ENCODE measurements at regions not wholly inside any gene's neighbourhood (a gene's known extent, or its start where the extent isn't known, plus 50 kb on each side); places are given as distances from the start of the nearest gene placed in this dataset.

DNA sequence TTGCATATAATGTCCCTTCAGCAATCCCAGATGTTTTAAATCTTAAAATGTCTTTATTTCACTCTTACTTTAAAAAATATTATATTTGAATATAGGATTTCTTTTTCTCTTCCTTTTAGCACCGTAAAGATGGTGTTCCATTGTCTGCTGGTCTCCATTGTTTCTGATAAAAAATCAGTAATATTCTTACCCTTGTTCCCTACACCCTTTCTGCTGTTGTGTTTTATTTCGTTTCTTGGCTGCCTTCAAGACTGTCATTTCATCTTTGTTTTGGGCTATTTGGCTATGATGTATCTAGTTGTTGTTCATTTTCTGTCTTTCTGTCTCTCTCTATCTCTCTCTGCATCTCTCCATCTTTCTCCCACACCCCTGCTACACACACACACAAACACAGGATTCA lies 197.9 kb downstream of the IRX2 start:
- H3K4me3 Mint-ChIP-seq = no peak overlapping the region
- CTCF ChIA-PET = no interaction called here
- peaks cover 24% of the 10 kb centered on the region for H3K9me3 Mint-ChIP-seq (ENCODE audit: insufficient read depth)
- no peaks in the 10 kb centered on the region for H3K4me1 Mint-ChIP-seq (ENCODE audit: low read depth)
- no peak overlapping the region for H3K27ac Mint-ChIP-seq
- ATAC-seq (no peak), DNase-seq (no peak)
- H3K27me3 Mint-ChIP-seq (ENCODE audit: low read depth) = no peaks in the 10 kb centered on the region
- POLR2A ChIA-PET = no interaction called here
- no peaks in the 10 kb centered on the region for H3K36me3 Mint-ChIP-seq (ENCODE audit: low read depth)

DNA sequence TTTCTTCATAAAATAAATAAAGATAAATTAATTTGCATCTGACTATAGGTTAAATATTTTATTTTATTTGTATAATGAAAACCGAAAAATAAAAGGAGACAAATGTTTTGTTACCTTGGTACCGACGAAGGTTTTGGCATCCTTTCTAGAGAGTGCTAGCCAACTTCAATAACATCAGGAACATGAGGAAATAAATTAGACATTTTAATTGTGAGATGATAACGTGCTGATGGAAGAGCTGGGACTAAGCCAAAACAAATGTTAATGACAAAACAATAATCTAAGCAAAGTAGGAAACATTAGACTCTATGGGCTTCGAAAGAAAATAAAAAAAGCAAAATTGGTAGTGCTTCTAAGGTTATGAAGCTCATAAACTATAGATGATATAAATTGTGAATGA lies 201.0 kb downstream of the IRX2 start:
- Mint-ChIP-seq H3K27me3 (ENCODE audit: low read depth) (no peaks in the 10 kb centered on the region), H3K4me3 (no peak overlapping the region), H3K36me3 (ENCODE audit: low read depth) (no peaks in the 10 kb centered on the region), H3K27ac (no peak overlapping the region), H3K9me3 (ENCODE audit: insufficient read depth) (peaks cover 20% of the 10 kb centered on the region), H3K4me1 (ENCODE audit: low read depth) (no peaks in the 10 kb centered on the region)
- ATAC-seq = no peak
- ChIA-PET POLR2A (no interaction called here), CTCF (no interaction called here)
- no peak for DNase-seq

DNA sequence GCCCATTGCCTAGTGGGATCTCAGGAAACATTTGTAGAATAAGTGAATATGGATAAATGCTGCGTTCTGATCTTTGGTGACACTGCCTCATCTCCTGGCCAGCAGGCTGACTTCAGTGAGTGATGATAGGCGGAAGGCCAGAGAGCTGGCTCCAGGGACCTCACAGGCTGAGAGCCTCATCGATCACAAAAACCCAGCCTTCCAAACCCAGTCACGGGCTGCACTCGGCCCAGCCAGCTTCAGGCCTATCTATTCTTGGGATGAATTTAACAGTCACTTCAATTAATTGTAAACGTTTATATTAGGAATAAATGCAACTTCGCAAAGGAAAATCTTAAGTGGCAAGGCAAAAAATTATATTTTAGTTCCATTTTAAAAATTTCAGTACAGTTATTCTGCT lies 201.6 kb downstream of the IRX2 start:
- H3K4me1 Mint-ChIP-seq (ENCODE audit: low read depth) = no peaks in the 10 kb centered on the region

DNA sequence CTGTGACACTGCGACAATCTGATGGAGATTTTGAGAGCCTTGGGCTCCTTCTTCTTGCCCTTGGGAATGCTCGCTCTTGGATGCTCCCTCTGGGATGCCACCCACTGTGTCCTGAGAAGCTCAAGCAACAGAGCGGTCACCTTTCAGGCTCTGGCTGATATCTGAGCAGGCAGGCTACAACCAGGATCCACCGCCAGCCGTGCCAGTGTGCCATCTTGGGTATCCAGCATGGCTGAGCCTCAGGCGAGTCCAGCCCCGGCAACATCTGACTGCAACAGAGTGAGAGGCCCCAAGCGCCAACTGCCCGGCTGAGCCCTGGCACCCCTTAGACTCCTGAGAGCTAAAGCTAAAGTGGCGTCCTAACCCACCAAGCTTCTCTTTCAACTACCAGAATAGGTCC lies 202.1 kb downstream of the IRX2 start:
- Mint-ChIP-seq H3K27me3 (ENCODE audit: low read depth) (no peaks in the 10 kb centered on the region), H3K27ac (no peak overlapping the region), H3K4me1 (ENCODE audit: low read depth) (no peaks in the 10 kb centered on the region), H3K9me3 (ENCODE audit: insufficient read depth) (peaks cover 9% of the 10 kb centered on the region), H3K4me3 (no peak overlapping the region), H3K36me3 (ENCODE audit: low read depth) (no peaks in the 10 kb centered on the region)
- ChIA-PET CTCF (no interaction called here), POLR2A (no interaction called here)
- no peak for ATAC-seq
- no peak for DNase-seq

More for the DNA sequence above, 201.6 kb downstream of the IRX2 start:
- Mint-ChIP-seq H3K36me3 (ENCODE audit: low read depth) (no peaks in the 10 kb centered on the region), H3K9me3 (ENCODE audit: insufficient read depth) (peaks cover 14% of the 10 kb centered on the region), H3K27me3 (ENCODE audit: low read depth) (no peaks in the 10 kb centered on the region), H3K27ac (no peak overlapping the region), H3K4me3 (no peak overlapping the region)
- CTCF ChIA-PET = no interaction called here
- DNase-seq (no peak), ATAC-seq (no peak)
- POLR2A ChIA-PET = no interaction called here

DNA sequence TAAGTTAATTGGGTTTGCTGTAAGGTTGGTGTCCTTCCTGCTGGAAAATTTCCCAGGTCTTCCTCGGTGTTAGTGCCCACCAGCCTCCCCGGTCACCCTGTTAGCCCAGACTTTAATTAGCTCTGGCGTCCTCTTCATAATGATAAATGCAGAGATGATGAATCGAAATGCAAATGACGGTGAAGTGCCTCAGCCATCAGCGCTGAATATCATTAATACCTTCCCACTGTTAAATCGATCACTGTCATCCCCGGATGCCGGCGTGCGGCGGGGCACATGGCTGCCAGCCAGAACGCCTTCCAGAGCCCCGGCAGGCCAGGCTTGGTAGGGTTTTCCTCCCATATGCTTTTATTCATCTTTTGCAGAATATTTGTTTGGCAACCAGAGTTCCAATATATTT lies 204.5 kb downstream of the IRX2 start:
- ATAC-seq (no peak), DNase-seq (no peak)
- no peak overlapping the region for H3K4me3 Mint-ChIP-seq
- no peaks in the 10 kb centered on the region for H3K36me3 Mint-ChIP-seq (ENCODE audit: low read depth)
- POLR2A ChIA-PET = no interaction called here
- CTCF ChIA-PET = no interaction called here
- no peaks in the 10 kb centered on the region for H3K4me1 Mint-ChIP-seq (ENCODE audit: low read depth)
- H3K9me3 Mint-ChIP-seq (ENCODE audit: insufficient read depth) = no peaks in the 10 kb centered on the region
- no peak overlapping the region for H3K27ac Mint-ChIP-seq
- no peaks in the 10 kb centered on the region for H3K27me3 Mint-ChIP-seq (ENCODE audit: low read depth)

DNA sequence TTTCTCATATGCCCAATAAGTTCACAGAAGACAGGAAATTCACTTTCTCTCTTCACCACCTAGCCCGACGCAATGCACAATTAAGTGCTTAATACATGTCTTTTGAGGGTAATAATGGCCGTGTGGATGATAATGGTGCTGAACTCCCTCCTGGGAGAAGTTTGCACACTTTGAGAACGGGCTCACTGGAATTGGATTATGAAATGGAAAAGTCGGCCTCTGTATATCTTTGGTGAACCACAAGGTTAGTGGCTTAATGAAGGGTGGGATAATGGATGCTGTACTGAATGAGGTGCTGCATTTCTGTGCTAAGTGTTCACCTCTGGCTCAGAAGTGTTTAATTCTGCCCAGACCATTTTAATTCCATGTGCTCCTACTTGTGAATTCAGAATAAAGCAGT lies 207.5 kb downstream of the IRX2 start:
- ChIA-PET POLR2A (no interaction called here), CTCF (no interaction called here)
- DNase-seq (no peak), ATAC-seq (no peak)
- no peak overlapping the region for H3K27ac Mint-ChIP-seq
- no peaks in the 10 kb centered on the region for H3K36me3 Mint-ChIP-seq (ENCODE audit: low read depth)
- no peaks in the 10 kb centered on the region for H3K27me3 Mint-ChIP-seq (ENCODE audit: low read depth)
- H3K4me1 Mint-ChIP-seq (ENCODE audit: low read depth) = no peaks in the 10 kb centered on the region
- H3K4me3 Mint-ChIP-seq = no peak overlapping the region
- no peaks in the 10 kb centered on the region for H3K9me3 Mint-ChIP-seq (ENCODE audit: insufficient read depth)

DNA sequence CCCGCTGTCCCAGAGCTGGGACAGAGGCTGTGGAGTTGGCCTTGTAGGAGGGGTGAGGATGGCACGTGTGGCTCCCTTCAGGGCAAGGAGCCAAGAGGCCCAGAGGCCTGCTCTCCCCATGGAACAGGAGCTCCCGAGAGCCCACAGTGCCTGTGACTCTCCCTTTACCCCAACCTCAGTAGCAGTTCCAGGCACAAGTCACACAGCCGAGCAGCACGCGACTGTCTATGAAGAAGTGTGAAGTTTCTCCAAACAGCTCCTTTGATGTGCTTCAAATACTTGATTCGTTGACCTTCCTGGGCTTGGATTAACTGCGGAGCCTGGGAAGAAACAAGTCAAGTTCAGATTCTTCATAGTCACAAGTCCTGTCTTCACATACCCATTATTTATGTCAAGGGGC lies 208.7 kb downstream of the IRX2 start:
- ATAC-seq (no peak), DNase-seq (no peak)
- Mint-ChIP-seq H3K9me3 (ENCODE audit: insufficient read depth) (no peaks in the 10 kb centered on the region), H3K27me3 (ENCODE audit: low read depth) (no peaks in the 10 kb centered on the region), H3K4me3 (no peak overlapping the region), H3K36me3 (ENCODE audit: low read depth) (no peaks in the 10 kb centered on the region), H3K27ac (no peak overlapping the region), H3K4me1 (ENCODE audit: low read depth) (no peaks in the 10 kb centered on the region)
- POLR2A ChIA-PET = no interaction called here
- CTCF ChIA-PET = no interaction called here

DNA sequence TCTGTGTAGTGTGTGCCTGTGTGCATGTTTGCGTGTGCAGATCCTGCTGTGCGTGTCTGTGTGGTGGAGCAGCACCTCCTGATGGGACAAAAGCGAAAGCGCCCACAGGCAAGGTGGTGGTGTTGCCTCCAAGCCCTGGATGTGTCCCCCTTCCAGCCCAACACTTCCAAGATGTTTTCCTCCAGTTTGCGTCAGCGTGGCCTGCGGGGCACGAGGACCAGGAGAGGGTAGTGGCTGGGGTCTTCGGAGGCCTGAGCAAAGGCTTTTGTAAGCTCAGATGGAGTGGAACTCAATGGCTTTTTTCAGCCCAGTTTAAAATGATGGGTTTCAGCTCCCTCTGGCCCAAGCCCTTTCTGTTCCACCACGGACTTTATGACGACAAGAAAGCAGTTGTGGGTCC lies 209.5 kb downstream of the IRX2 start:
- Mint-ChIP-seq H3K27ac (no peak overlapping the region), H3K4me1 (ENCODE audit: low read depth) (no peaks in the 10 kb centered on the region), H3K36me3 (ENCODE audit: low read depth) (no peaks in the 10 kb centered on the region), H3K27me3 (ENCODE audit: low read depth) (peaks cover 2% of the 10 kb centered on the region), H3K4me3 (no peak overlapping the region), H3K9me3 (ENCODE audit: insufficient read depth) (no peaks in the 10 kb centered on the region)
- ChIA-PET POLR2A (no interaction called here), CTCF (no interaction called here)
- no peak for ATAC-seq
- no peak for DNase-seq

DNA sequence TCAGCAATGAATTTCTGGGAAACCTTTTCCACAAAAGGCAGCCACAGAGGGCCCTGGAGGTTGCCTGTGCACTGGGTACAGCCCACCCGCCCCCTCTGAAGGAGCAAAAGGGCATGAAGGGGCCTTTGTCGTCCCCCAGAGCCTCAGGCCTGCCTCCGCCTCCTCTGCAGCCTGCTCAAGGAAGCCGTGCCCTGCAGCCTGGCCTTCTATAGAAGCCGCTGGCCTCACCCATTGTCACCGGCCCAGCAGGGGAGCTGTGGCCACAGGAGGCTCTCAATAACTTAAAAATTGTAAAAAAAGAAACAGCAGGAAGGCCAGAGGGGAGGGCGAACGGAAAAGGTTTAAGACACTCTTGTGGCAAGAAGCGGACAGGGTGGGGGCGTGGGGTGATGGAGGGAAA lies 213.3 kb downstream of the IRX2 start:
- ATAC-seq = no peak

DNA sequence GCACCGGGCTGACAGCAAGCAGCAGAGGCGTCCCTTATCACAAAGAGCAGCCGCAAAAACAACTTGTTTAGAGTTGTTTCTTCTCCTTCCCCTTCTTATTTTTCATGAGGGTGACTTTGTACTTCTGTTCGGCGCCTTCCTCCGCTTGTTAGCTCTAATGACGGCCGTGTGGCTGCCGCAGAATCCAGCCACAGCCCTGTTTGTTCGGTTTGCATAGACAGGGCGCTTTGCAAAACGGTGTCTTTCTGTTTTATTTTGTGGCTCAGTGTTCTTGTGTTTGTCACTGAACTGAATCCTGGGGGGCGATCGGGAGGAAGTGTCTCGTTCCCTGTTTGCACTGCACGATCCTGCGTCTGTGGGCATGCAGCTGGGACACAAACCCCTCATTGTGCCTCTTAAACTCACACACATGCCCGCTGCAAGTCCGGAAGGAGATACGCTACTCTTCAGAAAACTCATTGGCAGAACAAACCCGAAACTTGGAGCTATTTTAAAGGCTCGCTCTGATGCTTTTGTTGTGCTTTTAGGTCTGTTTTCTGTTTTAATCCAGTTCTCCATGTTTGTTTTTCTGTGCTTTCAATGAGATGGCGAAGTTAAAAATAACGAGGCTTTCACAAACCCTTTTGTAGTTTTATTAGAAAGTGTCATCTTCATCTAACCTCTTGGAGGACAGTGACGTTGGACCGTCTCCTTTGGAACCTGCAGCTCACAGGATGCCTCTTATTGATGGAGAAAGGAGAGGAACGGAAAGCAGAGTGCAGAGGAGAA lies 213.9 kb downstream of the IRX2 start:
- ATAC-seq = no peak
- H3K4me3 Mint-ChIP-seq = no peak overlapping the region
- no peaks in the 10 kb centered on the region for H3K9me3 Mint-ChIP-seq (ENCODE audit: insufficient read depth)
- no peaks in the 10 kb centered on the region for H3K36me3 Mint-ChIP-seq (ENCODE audit: low read depth)
- no peak overlapping the region for H3K27ac Mint-ChIP-seq
- CTCF ChIA-PET = no interaction called here
- no peak for DNase-seq
- peaks cover 2% of the 10 kb centered on the region for H3K27me3 Mint-ChIP-seq (ENCODE audit: low read depth)
- no peaks in the 10 kb centered on the region for H3K4me1 Mint-ChIP-seq (ENCODE audit: low read depth)
- POLR2A ChIA-PET = no interaction called here

More for the DNA sequence above, 213.3 kb downstream of the IRX2 start:
- POLR2A ChIA-PET = no interaction called here
- no peaks in the 10 kb centered on the region for H3K4me1 Mint-ChIP-seq (ENCODE audit: low read depth)
- H3K36me3 Mint-ChIP-seq (ENCODE audit: low read depth) = no peaks in the 10 kb centered on the region
- H3K9me3 Mint-ChIP-seq (ENCODE audit: insufficient read depth) = no peaks in the 10 kb centered on the region
- CTCF ChIA-PET = no interaction called here
- DNase-seq = no peak
- H3K4me3 Mint-ChIP-seq = no peak overlapping the region
- H3K27ac Mint-ChIP-seq = no peak overlapping the region
- peaks cover 2% of the 10 kb centered on the region for H3K27me3 Mint-ChIP-seq (ENCODE audit: low read depth)

DNA sequence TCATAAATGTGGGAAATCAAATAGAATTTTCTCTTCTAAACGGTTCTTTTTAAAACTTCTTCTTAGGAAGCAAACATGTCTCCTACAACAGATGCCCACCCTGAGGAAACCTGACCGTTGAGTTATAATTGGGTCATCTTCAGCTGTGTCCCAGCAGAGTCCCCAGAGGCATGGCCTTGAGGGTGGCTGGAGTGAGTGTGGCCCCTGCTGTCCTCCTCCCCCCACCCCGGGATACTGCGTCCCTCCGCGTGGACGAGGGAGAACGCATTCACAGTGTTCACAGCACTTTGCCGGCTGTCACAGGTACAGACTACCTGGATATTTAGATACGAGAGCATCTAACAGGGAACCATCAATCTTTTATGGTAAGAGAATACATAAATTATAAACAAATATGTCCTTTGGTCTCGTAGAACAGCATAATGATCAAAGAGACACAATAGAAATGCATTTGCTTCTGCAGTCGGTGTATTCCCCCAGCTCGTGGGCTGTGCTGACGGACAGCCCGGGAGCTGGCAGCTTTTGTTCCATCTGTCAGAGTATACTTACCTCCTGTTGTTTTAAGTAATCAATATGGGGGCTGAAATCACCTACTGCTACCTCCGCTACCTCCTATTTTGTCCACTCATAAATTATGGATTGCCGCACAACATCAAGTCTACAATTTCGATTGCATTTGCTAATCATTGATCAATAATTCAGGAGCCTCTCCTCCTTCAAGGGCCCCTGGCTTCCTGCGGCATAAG lies 214.7 kb downstream of the IRX2 start:
- Mint-ChIP-seq H3K4me1 (ENCODE audit: low read depth) (no peaks in the 10 kb centered on the region), H3K27me3 (ENCODE audit: low read depth) (peaks cover 2% of the 10 kb centered on the region), H3K9me3 (ENCODE audit: insufficient read depth) (no peaks in the 10 kb centered on the region), H3K4me3 (no peak overlapping the region), H3K27ac (no peak overlapping the region), H3K36me3 (ENCODE audit: low read depth) (no peaks in the 10 kb centered on the region)
- CTCF ChIA-PET = no interaction called here
- ATAC-seq (no peak), DNase-seq (no peak)
- POLR2A ChIA-PET = no interaction called here

DNA sequence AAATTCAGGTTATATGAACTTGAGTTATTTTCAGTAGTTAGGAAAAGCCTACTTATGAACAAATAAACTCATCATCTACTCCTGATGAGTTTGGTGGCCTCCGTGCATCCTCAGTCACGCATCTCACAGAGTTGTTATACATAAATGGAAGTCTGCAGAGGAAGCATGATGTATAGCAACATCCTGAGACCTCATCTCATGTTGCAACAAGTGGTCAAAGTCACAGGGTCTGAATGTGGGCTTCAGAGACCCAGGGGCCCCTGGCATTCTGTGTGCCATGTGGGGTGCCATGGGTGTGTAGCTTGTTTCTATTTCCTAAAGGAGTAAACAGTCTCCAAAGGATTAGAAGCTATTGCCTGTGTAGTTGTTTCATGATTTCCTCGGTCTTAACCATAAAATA lies 216.5 kb downstream of the IRX2 start:
- Mint-ChIP-seq H3K27me3 (ENCODE audit: low read depth) (peaks cover 2% of the 10 kb centered on the region), H3K9me3 (ENCODE audit: insufficient read depth) (no peaks in the 10 kb centered on the region), H3K27ac (no peak overlapping the region), H3K4me3 (no peak overlapping the region), H3K4me1 (ENCODE audit: low read depth) (no peaks in the 10 kb centered on the region), H3K36me3 (ENCODE audit: low read depth) (no peaks in the 10 kb centered on the region)
- DNase-seq = no peak
- ChIA-PET POLR2A (no interaction called here), CTCF (no interaction called here)
- no peak for ATAC-seq

DNA sequence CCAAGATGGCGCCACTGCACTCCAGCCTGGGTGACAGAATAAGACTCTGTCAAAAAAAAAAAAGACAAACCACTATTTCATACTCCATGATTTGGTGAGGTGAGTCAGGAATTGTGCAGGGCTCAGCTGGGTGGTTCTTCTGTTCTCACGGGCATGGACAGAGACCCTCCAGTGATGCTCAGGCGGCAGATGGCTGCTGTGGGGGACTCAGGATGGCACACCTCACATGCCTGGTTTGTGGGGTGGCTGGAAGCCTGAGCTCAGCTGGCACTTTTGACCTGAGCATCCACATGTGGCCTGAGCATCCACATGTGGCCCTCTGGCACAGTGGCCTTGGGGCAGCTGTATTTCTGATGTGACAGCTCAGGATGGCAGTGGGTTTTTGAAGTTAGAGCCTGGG lies 217.2 kb downstream of the IRX2 start:
- ChIA-PET POLR2A (no interaction called here), CTCF (no interaction called here)
- Mint-ChIP-seq H3K27me3 (ENCODE audit: low read depth) (peaks cover 2% of the 10 kb centered on the region), H3K36me3 (ENCODE audit: low read depth) (no peaks in the 10 kb centered on the region), H3K4me3 (no peak overlapping the region), H3K9me3 (ENCODE audit: insufficient read depth) (no peaks in the 10 kb centered on the region), H3K27ac (no peak overlapping the region), H3K4me1 (ENCODE audit: low read depth) (no peaks in the 10 kb centered on the region)
- ATAC-seq (no peak), DNase-seq (no peak)
